H1 (cell line): ENCODE measurements at regions not wholly inside any gene's neighbourhood (a gene's known extent, or its start where the extent isn't known, plus 50 kb on each side); places are given as distances from the start of the nearest gene placed in this dataset.

Source experiments
- MAFK ChIP-seq: IDR thresholded peaks from 2 replicates; pipeline ENCODE4 v1.6.1; 2012; ENCODE audit warnings: low read depth, mild to moderate bottlenecking, improper control_type of control experiment, low read length
- NANOG ChIP-seq: IDR thresholded peaks from 2 replicates; pipeline ENCODE4 v1.6.1; 2011; ENCODE audit warnings: low read length, low read depth, mild to moderate bottlenecking, inconsistent platforms; ENCODE audit not compliant: insufficient read depth, poor library complexity, severe bottlenecking
- RAD21 ChIP-seq, 2 experiments: IDR thresholded peaks in 1 of 2; conservative IDR thresholded peaks in 1 of 2; 2 replicates each; pipeline ENCODE4 v1.6.1; 2011; ENCODE audit warnings: low read depth in 2 of 2, low read length in 2 of 2, improper control_type of control experiment in 1 of 2, inconsistent platforms in 1 of 2, mild to moderate bottlenecking in 1 of 2, moderate library complexity in 1 of 2
- SAP30 ChIP-seq: fragments of 300-600 bp; sonication (generic); IDR thresholded peaks from 2 replicates; pipeline ENCODE4 v1.7.1; 2012; ENCODE audit warnings: low read length, moderate library complexity, mild to moderate bottlenecking, inconsistent platforms; ENCODE audit not compliant: insufficient read depth, insufficient replicate concordance

- TF ChIP-seq SAP30: no peak
- TF ChIP-seq MAFK: no peak
- no peak for TF ChIP-seq NANOG
- TF ChIP-seq RAD21 (IDR thresholded peaks at IDR 0.05 in 1 of 2, conservative IDR thresholded peaks at IDR 0.05 in 1 of 2; ENCODE audit: low read depth in 2 of 2, low read length in 2 of 2): no peak
These were observed 226.2 kb downstream of the ZNF326 start (continued) for GRCh38 chr1:90220941-90221693.
